Osteoblast (primary cell): ENCODE measurements at regions not wholly inside any gene's neighbourhood (a gene's known extent, or its start where the extent isn't known, plus 50 kb on each side); places are given as distances from the start of the nearest gene placed in this dataset.

Experiments used
- DNase-seq: peaks from one replicate; pipeline ENCODE4 v3.0.0; 2011; ENCODE audit warnings: low spot score, mixed read lengths; ENCODE audit not compliant: insufficient read length; ENCODE audit errors: missing footprints
- H2AFZ ChIP-seq: 2 replicates; pipeline ENCODE4 v1.6.0; 2011; ENCODE audit warnings: mild to moderate bottlenecking, low read length
- H3K27ac ChIP-seq: 2 replicates; pipeline ENCODE4 v1.5.1; 2011; ENCODE audit warnings: mild to moderate bottlenecking, low read depth, low read length, moderate library complexity
- H3K27me3 ChIP-seq: 2 replicates; pipeline ENCODE4 v1.6.0; 2012; ENCODE audit warnings: mild to moderate bottlenecking, control low read depth, inconsistent platforms, low read length, moderate library complexity; ENCODE audit not compliant: insufficient read depth
- H3K36me3 ChIP-seq: 2 replicates; pipeline ENCODE4 v1.5.1; 2011; ENCODE audit warnings: mild to moderate bottlenecking, low read length, control low read depth, moderate library complexity; ENCODE audit not compliant: insufficient read depth
- H3K4me1 ChIP-seq: 2 replicates; pipeline ENCODE4 v1.5.1; 2011; ENCODE audit warnings: mild to moderate bottlenecking, low read length, control low read depth, moderate library complexity; ENCODE audit not compliant: insufficient read depth
- H3K4me2 ChIP-seq: 2 replicates; pipeline ENCODE4 v1.6.0; 2011; ENCODE audit warnings: mild to moderate bottlenecking, low read length; ENCODE audit not compliant: insufficient read depth
- H3K4me3 ChIP-seq: fragments of 200-600 bp; sonication (generic); 3 replicates; pipeline ENCODE4 v1.5.1; 2012; ENCODE audit warnings: mild to moderate bottlenecking, low read length, inconsistent platforms; ENCODE audit not compliant: insufficient read depth
- H3K79me2 ChIP-seq: 2 replicates; pipeline ENCODE4 v1.6.0; 2012; ENCODE audit warnings: mild to moderate bottlenecking, low read length, control low read depth, inconsistent platforms; ENCODE audit not compliant: insufficient read depth
- H3K9me3 ChIP-seq: 2 replicates; pipeline ENCODE4 v1.5.1; 2011; ENCODE audit warnings: low read depth, low read length, control low read depth
- H4K20me1 ChIP-seq: 2 replicates; pipeline ENCODE4 v1.6.0; 2012; ENCODE audit warnings: mild to moderate bottlenecking, low read length, control low read depth; ENCODE audit not compliant: insufficient read depth
- TF ChIP-seq, protein P1 (sequence below): IDR thresholded peaks from 2 replicates; pipeline ENCODE4 v1.5.1; 2011; ENCODE audit warnings: mild to moderate bottlenecking, low read depth, low read length, moderate library complexity; ENCODE audit errors: extremely low read depth

DNA sequence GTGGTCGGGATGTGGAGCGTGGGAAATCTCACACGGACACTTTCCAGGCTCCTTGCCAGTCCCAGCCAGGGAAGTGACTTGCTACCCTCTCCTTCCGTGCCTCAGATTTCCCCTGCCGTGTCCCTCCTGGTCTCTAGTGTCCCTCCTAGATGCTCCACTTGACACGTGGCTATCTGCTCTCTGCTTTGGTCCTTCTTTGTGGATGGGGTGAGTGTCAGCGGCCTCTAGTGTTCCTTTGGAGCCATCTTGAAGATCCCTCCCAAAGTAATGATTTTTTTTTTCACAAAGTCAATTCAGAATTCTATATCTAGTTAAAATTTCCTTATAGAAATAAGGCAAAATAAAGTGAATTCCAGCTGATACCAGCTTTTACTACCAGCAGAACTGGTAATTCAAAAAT, 117.7 kb downstream of the MRPL36 start:
- H4K20me1 ChIP-seq, result no peaks in the 10 kb centered on the region
- H3K4me1 ChIP-seq, result no peaks in the 10 kb centered on the region
- no peak overlapping the region for H3K4me2 ChIP-seq
- H3K36me3 ChIP-seq, result no peaks in the 10 kb centered on the region
- H3K27ac ChIP-seq, result no peak overlapping the region
- no peak for DNase-seq
- H3K9me3 ChIP-seq, result no peaks in the 10 kb centered on the region
- H3K79me2 ChIP-seq, result no peaks in the 10 kb centered on the region
- H2AFZ ChIP-seq, result no peak overlapping the region
- peaks cover 4% of the 10 kb centered on the region for H3K27me3 ChIP-seq
- TF ChIP-seq, protein P1, sequence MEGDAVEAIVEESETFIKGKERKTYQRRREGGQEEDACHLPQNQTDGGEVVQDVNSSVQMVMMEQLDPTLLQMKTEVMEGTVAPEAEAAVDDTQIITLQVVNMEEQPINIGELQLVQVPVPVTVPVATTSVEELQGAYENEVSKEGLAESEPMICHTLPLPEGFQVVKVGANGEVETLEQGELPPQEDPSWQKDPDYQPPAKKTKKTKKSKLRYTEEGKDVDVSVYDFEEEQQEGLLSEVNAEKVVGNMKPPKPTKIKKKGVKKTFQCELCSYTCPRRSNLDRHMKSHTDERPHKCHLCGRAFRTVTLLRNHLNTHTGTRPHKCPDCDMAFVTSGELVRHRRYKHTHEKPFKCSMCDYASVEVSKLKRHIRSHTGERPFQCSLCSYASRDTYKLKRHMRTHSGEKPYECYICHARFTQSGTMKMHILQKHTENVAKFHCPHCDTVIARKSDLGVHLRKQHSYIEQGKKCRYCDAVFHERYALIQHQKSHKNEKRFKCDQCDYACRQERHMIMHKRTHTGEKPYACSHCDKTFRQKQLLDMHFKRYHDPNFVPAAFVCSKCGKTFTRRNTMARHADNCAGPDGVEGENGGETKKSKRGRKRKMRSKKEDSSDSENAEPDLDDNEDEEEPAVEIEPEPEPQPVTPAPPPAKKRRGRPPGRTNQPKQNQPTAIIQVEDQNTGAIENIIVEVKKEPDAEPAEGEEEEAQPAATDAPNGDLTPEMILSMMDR, result no peak
- no peak overlapping the region for H3K4me3 ChIP-seq

- Histone ChIP-seq H2AFZ (no peak overlapping the region), H3K4me2 (no peak overlapping the region), H3K36me3 (no peaks in the 10 kb centered on the region), H3K27me3 (peaks cover 42% of the 10 kb centered on the region), H3K4me3 (no peak overlapping the region), H3K79me2 (no peaks in the 10 kb centered on the region), H4K20me1 (no peaks in the 10 kb centered on the region), H3K27ac (no peak overlapping the region), H3K4me1 (no peaks in the 10 kb centered on the region), H3K9me3 (no peaks in the 10 kb centered on the region)
- TF ChIP-seq, protein P1, result no peak
- no peak for DNase-seq
Measured at GRCh38 chr5:1673042-1673677, 126.5 kb downstream of the MRPL36 start.

GRCh38 chr5:1672396-1672795, 127.2 kb downstream of the MRPL36 start:
- Histone ChIP-seq H3K36me3 (no peaks in the 10 kb centered on the region), H3K27me3 (peaks cover 49% of the 10 kb centered on the region), H3K4me3 (no peak overlapping the region), H3K79me2 (no peaks in the 10 kb centered on the region), H3K27ac (no peak overlapping the region), H4K20me1 (no peaks in the 10 kb centered on the region), H3K4me2 (no peak overlapping the region), H3K9me3 (no peaks in the 10 kb centered on the region), H3K4me1 (no peaks in the 10 kb centered on the region), H2AFZ (no peak overlapping the region)
- no peak for DNase-seq
- TF ChIP-seq, protein P1, result no peak

GRCh38 chr5:1671351-1671750, 128.3 kb downstream of the MRPL36 start:
- Histone ChIP-seq H2AFZ (no peak overlapping the region), H3K4me2 (no peak overlapping the region), H3K4me1 (no peaks in the 10 kb centered on the region), H3K9me3 (no peaks in the 10 kb centered on the region), H3K27me3 (peaks cover 55% of the 10 kb centered on the region), H4K20me1 (no peaks in the 10 kb centered on the region), H3K36me3 (no peaks in the 10 kb centered on the region), H3K27ac (no peak overlapping the region), H3K4me3 (no peak overlapping the region), H3K79me2 (no peaks in the 10 kb centered on the region)
- no peak for DNase-seq
- TF ChIP-seq, protein P1, result no peak
